A549 (cell line): ENCODE measurements at regions not wholly inside any gene's neighbourhood (a gene's known extent, or its start where the extent isn't known, plus 50 kb on each side); places are given as distances from the start of the nearest gene placed in this dataset.

ENCODE experiments used
- CEBPB ChIP-seq, 2 experiments: fragments of >200 bp in 1 of 2; sonication (Bioruptor Twin) in 1 of 2; formaldehyde crosslinking in 1 of 2; IDR thresholded peaks; 2 replicates each; pipeline ENCODE4 v1.6.1; 2012 to 2016
- KDM1A ChIP-seq: fragments of 200-600 bp; sonication (generic); IDR thresholded peaks from 2 replicates; pipeline ENCODE4 v1.6.1; 2016; ENCODE audit warnings: low read depth, mild to moderate bottlenecking
- MAFK ChIP-seq: fragments of 450-650 bp; IDR thresholded peaks from 2 replicates; pipeline ENCODE4 v1.6.1; 2014; ENCODE audit not compliant: partially characterized antibody
- NR3C1 ChIP-seq: fragments of >200 bp; sonication (Bioruptor Twin); formaldehyde crosslinking; IDR thresholded peaks from 3 replicates; pipeline ENCODE4 v1.6.1; 2017
- SMC3 ChIP-seq: fragments of >200 bp; sonication (Bioruptor Twin); formaldehyde crosslinking; IDR thresholded peaks from 3 replicates; pipeline ENCODE4 v1.6.1; 2018; ENCODE audit warnings: inconsistent platforms
- TF ChIP-seq, protein P1 (sequence below): fragments of >200 bp; sonication (Bioruptor Twin); formaldehyde crosslinking; IDR thresholded peaks from 3 replicates; pipeline ENCODE4 v1.5.1; 2016

DNA sequence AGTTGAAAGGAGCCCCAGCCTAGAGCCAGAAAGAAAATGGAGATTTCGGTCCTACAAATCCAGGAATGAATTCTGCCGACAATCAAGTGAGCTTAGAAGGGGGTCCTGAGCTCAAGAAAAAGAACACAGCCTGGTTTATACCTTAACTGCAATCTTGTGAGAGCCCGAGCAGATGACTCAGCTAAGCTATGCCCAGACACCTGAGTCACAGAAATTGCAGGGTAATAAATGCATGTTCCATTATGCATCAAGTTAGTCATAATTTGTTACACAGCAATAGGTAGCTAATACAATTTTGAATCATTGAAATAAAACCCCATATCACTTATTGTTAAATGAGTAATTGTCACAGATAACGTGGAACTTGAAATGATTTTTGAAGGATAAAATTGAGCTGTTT lies 111.8 kb upstream of the FOXP2 start:
- TF ChIP-seq NR3C1 (no peak), MAFK (no peak), KDM1A (no peak), SMC3 (no peak), CEBPB (IDR thresholded peaks at IDR 0.05) (no peak)
- TF ChIP-seq, protein P1, sequence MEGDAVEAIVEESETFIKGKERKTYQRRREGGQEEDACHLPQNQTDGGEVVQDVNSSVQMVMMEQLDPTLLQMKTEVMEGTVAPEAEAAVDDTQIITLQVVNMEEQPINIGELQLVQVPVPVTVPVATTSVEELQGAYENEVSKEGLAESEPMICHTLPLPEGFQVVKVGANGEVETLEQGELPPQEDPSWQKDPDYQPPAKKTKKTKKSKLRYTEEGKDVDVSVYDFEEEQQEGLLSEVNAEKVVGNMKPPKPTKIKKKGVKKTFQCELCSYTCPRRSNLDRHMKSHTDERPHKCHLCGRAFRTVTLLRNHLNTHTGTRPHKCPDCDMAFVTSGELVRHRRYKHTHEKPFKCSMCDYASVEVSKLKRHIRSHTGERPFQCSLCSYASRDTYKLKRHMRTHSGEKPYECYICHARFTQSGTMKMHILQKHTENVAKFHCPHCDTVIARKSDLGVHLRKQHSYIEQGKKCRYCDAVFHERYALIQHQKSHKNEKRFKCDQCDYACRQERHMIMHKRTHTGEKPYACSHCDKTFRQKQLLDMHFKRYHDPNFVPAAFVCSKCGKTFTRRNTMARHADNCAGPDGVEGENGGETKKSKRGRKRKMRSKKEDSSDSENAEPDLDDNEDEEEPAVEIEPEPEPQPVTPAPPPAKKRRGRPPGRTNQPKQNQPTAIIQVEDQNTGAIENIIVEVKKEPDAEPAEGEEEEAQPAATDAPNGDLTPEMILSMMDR, result no peak
